ENCODE measurements at regions not wholly inside any gene's neighbourhood (a gene's known extent, or its start where the extent isn't known, plus 50 kb on each side); places are given as distances from the start of the nearest gene placed in this dataset.
"Not testable (repeated sequence)": the region's sequence is repeated elsewhere in the genome, so short reads cannot be mapped to it uniquely, and the experiment has no call there.

- not testable (repeated sequence) for TF ChIP-seq CTCF, EZH2phosphoT487, EZH2 (IDR thresholded peaks at IDR 0.05)
Measured at GRCh38 chr3:20464237-20464636, 278.2 kb upstream of the SGO1 start.
